ENCODE measurements at regions not wholly inside any gene's neighbourhood (a gene's known extent, or its start where the extent isn't known, plus 50 kb on each side); places are given as distances from the start of the nearest gene placed in this dataset.

DNA sequence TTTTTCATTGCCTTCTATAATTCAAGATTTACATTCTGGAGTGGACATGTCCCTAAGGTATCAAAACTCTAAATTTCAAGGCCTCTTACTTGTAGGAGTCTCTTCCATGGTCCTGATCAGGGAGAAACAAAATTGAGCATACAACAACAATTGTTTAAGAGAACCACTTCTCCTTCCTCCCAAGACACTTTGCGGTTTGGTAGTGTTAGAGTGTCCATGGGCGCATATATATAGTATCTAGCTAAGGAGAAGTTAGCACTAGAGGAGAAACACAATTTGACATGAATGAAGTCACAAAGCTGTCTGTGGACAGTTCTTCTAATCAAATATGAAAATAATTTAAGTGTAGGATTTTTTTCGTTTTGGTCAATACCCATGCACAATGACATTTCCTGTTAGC lies 349.1 kb upstream of the MAP2 start:
- Histone ChIP-seq H3K4me3 (no peak overlapping the region), H3K4me1 (no peaks in the 10 kb centered on the region), H3K9me3 (no peaks in the 10 kb centered on the region), H3K27me3 (no peaks in the 10 kb centered on the region), H3K36me3 (no peaks in the 10 kb centered on the region), H3K27ac (no peak overlapping the region)
- TF ChIP-seq, protein P1, sequence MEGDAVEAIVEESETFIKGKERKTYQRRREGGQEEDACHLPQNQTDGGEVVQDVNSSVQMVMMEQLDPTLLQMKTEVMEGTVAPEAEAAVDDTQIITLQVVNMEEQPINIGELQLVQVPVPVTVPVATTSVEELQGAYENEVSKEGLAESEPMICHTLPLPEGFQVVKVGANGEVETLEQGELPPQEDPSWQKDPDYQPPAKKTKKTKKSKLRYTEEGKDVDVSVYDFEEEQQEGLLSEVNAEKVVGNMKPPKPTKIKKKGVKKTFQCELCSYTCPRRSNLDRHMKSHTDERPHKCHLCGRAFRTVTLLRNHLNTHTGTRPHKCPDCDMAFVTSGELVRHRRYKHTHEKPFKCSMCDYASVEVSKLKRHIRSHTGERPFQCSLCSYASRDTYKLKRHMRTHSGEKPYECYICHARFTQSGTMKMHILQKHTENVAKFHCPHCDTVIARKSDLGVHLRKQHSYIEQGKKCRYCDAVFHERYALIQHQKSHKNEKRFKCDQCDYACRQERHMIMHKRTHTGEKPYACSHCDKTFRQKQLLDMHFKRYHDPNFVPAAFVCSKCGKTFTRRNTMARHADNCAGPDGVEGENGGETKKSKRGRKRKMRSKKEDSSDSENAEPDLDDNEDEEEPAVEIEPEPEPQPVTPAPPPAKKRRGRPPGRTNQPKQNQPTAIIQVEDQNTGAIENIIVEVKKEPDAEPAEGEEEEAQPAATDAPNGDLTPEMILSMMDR (IDR thresholded peaks at IDR 0.05) = no peak
- TF ChIP-seq POLR2AphosphoS5 (IDR thresholded peaks at IDR 0.05) (no peak), POLR2A (IDR thresholded peaks at IDR 0.05) (no peak), EP300 (IDR thresholded peaks at IDR 0.05) (no peak)
- no peak for ATAC-seq
- 80 to 84% methylated on average over 1 to 3 of the region's 3 CpGs for WGBS, 2 donors (ENCODE audit: low coverage in 1 of 2)

DNA sequence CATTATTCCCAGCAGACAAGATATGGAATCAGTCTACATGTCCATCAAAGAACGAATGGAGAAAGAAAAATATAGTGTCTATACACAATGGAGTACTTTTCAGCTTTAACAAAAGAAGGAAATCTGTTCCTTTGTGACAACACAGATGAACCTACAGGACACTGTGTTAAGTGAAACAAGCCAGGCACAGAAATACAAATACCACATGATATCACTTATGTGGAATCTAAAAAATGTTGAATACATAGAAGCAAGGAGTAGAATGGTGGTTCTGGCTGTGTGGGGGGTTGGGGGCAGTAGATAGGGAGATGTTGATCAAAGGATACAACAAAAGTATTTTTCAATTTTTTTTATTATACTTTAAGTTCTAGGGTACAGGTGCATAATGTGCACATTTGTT lies 347.7 kb upstream of the MAP2 start:
- WGBS, 2 donors (ENCODE audit: low coverage in 1 of 2) = 54% methylated on average over 1 of the region's 1 CpG; no CpG with 5 or more reads in 1 of the 2 donors
- no peak for ATAC-seq
- Histone ChIP-seq H3K36me3 (no peaks in the 10 kb centered on the region), H3K4me3 (no peak overlapping the region), H3K4me1 (no peaks in the 10 kb centered on the region), H3K9me3 (no peaks in the 10 kb centered on the region), H3K27ac (no peak overlapping the region), H3K27me3 (no peaks in the 10 kb centered on the region)
- TF ChIP-seq, protein P1 (IDR thresholded peaks at IDR 0.05) = no peak
- TF ChIP-seq POLR2AphosphoS5 (IDR thresholded peaks at IDR 0.05) (no peak), POLR2A (IDR thresholded peaks at IDR 0.05) (no peak), EP300 (IDR thresholded peaks at IDR 0.05) (no peak)

DNA sequence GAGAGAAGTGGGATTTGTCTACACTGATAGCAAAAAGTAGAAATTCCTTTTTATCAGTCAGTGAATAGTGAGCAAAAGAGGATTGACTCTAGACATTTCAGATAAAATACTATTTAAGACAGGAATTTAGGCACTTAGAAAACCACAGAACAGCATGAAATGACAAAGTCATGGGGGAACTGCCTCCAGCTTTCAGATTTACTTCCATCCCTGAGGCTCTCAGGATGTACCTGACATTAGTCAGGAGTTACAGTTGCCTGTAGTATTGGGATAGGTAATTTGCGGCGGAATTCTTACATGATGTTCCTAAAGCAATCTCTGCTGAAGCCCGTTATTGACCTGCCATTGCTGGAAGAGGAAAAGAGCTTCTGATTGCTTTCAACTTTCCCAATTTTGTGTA lies 337.1 kb upstream of the MAP2 start:
- WGBS, 2 donors (ENCODE audit: low coverage in 1 of 2) = 72 to 91% methylated on average over 3 of the region's 3 CpGs
- Histone ChIP-seq H3K9me3 (no peaks in the 10 kb centered on the region), H3K4me1 (no peaks in the 10 kb centered on the region), H3K36me3 (no peaks in the 10 kb centered on the region), H3K27ac (no peak overlapping the region), H3K27me3 (no peaks in the 10 kb centered on the region), H3K4me3 (no peak overlapping the region)
- TF ChIP-seq EP300 (IDR thresholded peaks at IDR 0.05) (no peak), POLR2A (IDR thresholded peaks at IDR 0.05) (no peak), POLR2AphosphoS5 (IDR thresholded peaks at IDR 0.05) (no peak)
- TF ChIP-seq, protein P1 (IDR thresholded peaks at IDR 0.05) = no peak
- ATAC-seq = no peak

DNA sequence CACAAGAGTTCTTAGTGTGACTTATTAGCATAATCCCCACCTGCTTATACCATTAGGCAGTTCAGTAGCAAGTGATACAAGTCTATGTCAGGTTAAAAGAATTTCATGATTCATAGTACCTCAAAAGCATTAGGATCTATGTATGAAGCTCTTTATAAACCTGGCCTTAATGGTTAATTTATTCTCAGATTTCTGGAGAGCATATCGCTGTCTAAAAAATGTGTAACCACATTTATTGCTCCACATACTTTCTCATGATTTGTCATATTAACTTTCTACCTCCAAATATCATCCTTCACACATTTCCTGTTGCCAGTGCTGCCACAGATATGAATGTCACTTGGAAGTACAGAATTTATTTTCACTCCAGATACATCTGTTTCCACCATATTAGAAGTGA lies 332.8 kb upstream of the MAP2 start:
- Histone ChIP-seq H3K36me3 (no peaks in the 10 kb centered on the region), H3K9me3 (no peaks in the 10 kb centered on the region), H3K4me1 (no peaks in the 10 kb centered on the region), H3K4me3 (no peak overlapping the region), H3K27ac (no peak overlapping the region), H3K27me3 (no peaks in the 10 kb centered on the region)
- no peak for TF ChIP-seq POLR2AphosphoS5 (IDR thresholded peaks at IDR 0.05)
- TF ChIP-seq, protein P1 (IDR thresholded peaks at IDR 0.05) = no peak
- no peak for TF ChIP-seq POLR2A (IDR thresholded peaks at IDR 0.05)
- no peak for TF ChIP-seq EP300 (IDR thresholded peaks at IDR 0.05)
- no peak for ATAC-seq
- WGBS, 2 donors (ENCODE audit: low coverage in 1 of 2) = 57 to 58% methylated on average over 1 of the region's 1 CpG

DNA sequence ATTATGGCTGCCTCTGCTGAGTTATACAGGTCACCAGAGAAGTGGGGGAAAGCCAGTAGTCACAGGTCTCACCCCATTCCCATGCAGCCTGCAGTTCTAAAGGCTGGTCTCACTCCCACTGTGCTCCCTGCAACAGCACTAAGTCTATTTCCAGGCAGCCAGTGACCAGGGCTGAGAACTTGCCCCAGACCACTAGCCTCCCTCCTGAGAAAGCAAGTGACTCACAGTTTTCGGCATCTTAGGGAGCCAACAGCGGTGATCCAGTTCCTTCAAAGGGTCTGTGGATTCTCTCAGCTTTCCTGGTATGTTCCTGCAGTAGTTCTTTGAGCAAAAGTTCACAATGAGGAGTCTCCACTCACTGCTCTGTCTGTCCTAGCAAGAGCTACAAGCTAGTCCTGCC lies 329.6 kb upstream of the MAP2 start:
- H3K36me3 ChIP-seq = no peaks in the 10 kb centered on the region
- peaks cover 0 to 8% (median 0%) of the 10 kb centered on the region in 3 donors for H3K9me3 ChIP-seq
- H3K27ac ChIP-seq = no peak overlapping the region
- no peaks in the 10 kb centered on the region for H3K4me1 ChIP-seq
- H3K27me3 ChIP-seq = no peaks in the 10 kb centered on the region
- 94 to 100% methylated on average over 1 to 2 of the region's 2 CpGs for WGBS, 2 donors (ENCODE audit: low coverage in 1 of 2)
- ATAC-seq = no peak
- TF ChIP-seq, protein P1 (IDR thresholded peaks at IDR 0.05) = no peak
- no peak overlapping the region for H3K4me3 ChIP-seq
